DMS153 treated with DMSO at 0.1 percent for 48 hours (cell line): ENCODE measurements at regions not wholly inside any gene's neighbourhood (a gene's known extent, or its start where the extent isn't known, plus 50 kb on each side); places are given as distances from the start of the nearest gene placed in this dataset.
"Not testable (repeated sequence)": the region's sequence is repeated elsewhere in the genome, so short reads cannot be mapped to it uniquely, and the experiment has no call there.

Source experiments
- DNase-seq: peaks from one replicate; lab custom pipeline; 2025; ENCODE audit not compliant: unreplicated experiment; lab: John Stamatoyannopoulos, UW

GRCh38 chr10:42192450-42192849 is 445.9 kb downstream of the ZNF33B start:
- DNase-seq, result not testable (repeated sequence)

- not testable (repeated sequence) for DNase-seq
Observed at GRCh38 chr10:42187501-42188195, 450.7 kb downstream of the ZNF33B start.

GRCh38 chr10:42177793-42178689 is 460.3 kb downstream of the ZNF33B start:
- DNase-seq, result peak; percentile 19

- DNase-seq, result no peak
Observed at GRCh38 chr10:42177077-42177792, 461.1 kb downstream of the ZNF33B start.

- no peak for DNase-seq
Observed at GRCh38 chr10:42150428-42151061, 487.8 kb downstream of the ZNF33B start.

GRCh38 chr10:42149722-42150427 is 488.5 kb downstream of the ZNF33B start:
- DNase-seq, result no peak

GRCh38 chr10:42149027-42149700 is 489.2 kb downstream of the ZNF33B start:
- DNase-seq, result no peak

GRCh38 chr10:42146165-42146564 is 492.2 kb downstream of the ZNF33B start:
- DNase-seq, result not testable (repeated sequence)

GRCh38 chr10:42138023-42138422 is 500.3 kb downstream of the ZNF33B start:
- not testable (repeated sequence) for DNase-seq

GRCh38 chr10:42113158-42113450 is 525.3 kb downstream of the ZNF33B start:
- no peak for DNase-seq

GRCh38 chr10:42112331-42113157 is 525.8 kb downstream of the ZNF33B start:
- no peak for DNase-seq

GRCh38 chr10:42111661-42112330 is 526.6 kb downstream of the ZNF33B start:
- no peak for DNase-seq

- DNase-seq, result no peak
Observed at GRCh38 chr10:42111076-42111475, 527.3 kb downstream of the ZNF33B start.
